SKM-1 (cell line): ENCODE measurements at regions not wholly inside any gene's neighbourhood (a gene's known extent, or its start where the extent isn't known, plus 50 kb on each side); places are given as distances from the start of the nearest gene placed in this dataset.

Source experiments
- DNase-seq: peaks from one replicate; lab custom pipeline; 2025; ENCODE audit not compliant: unreplicated experiment; lab: John Stamatoyannopoulos, UW

GRCh38 chr21:21715266-21715969 lies 717.2 kb downstream of the NCAM2 start:
- DNase-seq = no peak

- no peak for DNase-seq
Measured at GRCh38 chr21:21722731-21723130, 724.5 kb downstream of the NCAM2 start.

- DNase-seq = no peak
Measured at GRCh38 chr21:21730512-21730911, 732.3 kb downstream of the NCAM2 start.

- DNase-seq = no peak
Measured at GRCh38 chr21:21731626-21732025, 733.4 kb downstream of the NCAM2 start.

- DNase-seq = no peak
Measured at GRCh38 chr21:21734088-21734487, 735.9 kb downstream of the NCAM2 start.

GRCh38 chr21:21737186-21737585 lies 739.0 kb downstream of the NCAM2 start:
- no peak for DNase-seq

- no peak for DNase-seq
Measured at GRCh38 chr21:21740207-21740606, 742.0 kb downstream of the NCAM2 start.

- DNase-seq = no peak
Measured at GRCh38 chr21:21750124-21750825, 752.1 kb downstream of the NCAM2 start.

GRCh38 chr21:21751286-21751685 lies 753.1 kb downstream of the NCAM2 start:
- no peak for DNase-seq

GRCh38 chr21:21762855-21763254 lies 764.6 kb downstream of the NCAM2 start:
- no peak for DNase-seq

GRCh38 chr21:21764281-21764680 lies 766.1 kb downstream of the NCAM2 start:
- no peak for DNase-seq

GRCh38 chr21:21767276-21767675 lies 769.1 kb downstream of the NCAM2 start:
- no peak for DNase-seq

- DNase-seq = no peak
Measured at GRCh38 chr21:21788591-21788990, 790.4 kb downstream of the NCAM2 start.

- no peak for DNase-seq
Measured at GRCh38 chr21:21801921-21802320, 803.7 kb downstream of the NCAM2 start.

- no peak for DNase-seq
Measured at GRCh38 chr21:21806711-21807597, 808.7 kb downstream of the NCAM2 start.

- DNase-seq = no peak
Measured at GRCh38 chr21:21807598-21807903, 809.3 kb downstream of the NCAM2 start.

- DNase-seq = no peak
Measured at GRCh38 chr21:21813289-21813688, 815.1 kb downstream of the NCAM2 start.

- DNase-seq = no peak
Measured at GRCh38 chr21:21813934-21814333, 815.7 kb downstream of the NCAM2 start.

GRCh38 chr21:21816778-21817177 lies 818.6 kb downstream of the NCAM2 start:
- no peak for DNase-seq

- DNase-seq = no peak
Measured at GRCh38 chr21:21818898-21819297, 820.7 kb downstream of the NCAM2 start.

GRCh38 chr21:21828130-21828529 lies 829.9 kb downstream of the NCAM2 start:
- DNase-seq = no peak

- no peak for DNase-seq
Measured at GRCh38 chr21:21831036-21831435, 832.8 kb downstream of the NCAM2 start.
